ENCODE measurements at regions not wholly inside any gene's neighbourhood (a gene's known extent, or its start where the extent isn't known, plus 50 kb on each side); places are given as distances from the start of the nearest gene placed in this dataset.

DNA sequence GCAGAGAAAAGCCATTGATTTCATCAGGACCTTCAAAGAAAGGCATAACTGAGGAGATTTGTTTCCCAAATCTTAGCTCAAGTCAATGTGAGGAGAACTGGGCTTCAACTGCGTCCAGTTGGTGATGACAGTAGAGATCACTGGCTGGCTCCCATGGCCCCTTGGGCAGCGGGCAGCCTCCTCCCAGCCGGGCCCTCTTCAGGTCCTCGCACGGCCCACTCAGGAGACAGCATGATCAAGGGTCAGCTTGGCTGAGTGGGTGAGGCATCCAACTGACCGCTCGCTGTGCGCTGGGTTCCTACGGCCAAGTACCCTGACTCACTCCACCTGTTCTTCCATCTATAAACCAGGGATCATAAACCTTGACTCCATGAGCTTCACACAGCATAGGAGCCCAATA, 274.0 kb downstream of the NSG2 start (continued):
- TF ChIP-seq, protein P1, sequence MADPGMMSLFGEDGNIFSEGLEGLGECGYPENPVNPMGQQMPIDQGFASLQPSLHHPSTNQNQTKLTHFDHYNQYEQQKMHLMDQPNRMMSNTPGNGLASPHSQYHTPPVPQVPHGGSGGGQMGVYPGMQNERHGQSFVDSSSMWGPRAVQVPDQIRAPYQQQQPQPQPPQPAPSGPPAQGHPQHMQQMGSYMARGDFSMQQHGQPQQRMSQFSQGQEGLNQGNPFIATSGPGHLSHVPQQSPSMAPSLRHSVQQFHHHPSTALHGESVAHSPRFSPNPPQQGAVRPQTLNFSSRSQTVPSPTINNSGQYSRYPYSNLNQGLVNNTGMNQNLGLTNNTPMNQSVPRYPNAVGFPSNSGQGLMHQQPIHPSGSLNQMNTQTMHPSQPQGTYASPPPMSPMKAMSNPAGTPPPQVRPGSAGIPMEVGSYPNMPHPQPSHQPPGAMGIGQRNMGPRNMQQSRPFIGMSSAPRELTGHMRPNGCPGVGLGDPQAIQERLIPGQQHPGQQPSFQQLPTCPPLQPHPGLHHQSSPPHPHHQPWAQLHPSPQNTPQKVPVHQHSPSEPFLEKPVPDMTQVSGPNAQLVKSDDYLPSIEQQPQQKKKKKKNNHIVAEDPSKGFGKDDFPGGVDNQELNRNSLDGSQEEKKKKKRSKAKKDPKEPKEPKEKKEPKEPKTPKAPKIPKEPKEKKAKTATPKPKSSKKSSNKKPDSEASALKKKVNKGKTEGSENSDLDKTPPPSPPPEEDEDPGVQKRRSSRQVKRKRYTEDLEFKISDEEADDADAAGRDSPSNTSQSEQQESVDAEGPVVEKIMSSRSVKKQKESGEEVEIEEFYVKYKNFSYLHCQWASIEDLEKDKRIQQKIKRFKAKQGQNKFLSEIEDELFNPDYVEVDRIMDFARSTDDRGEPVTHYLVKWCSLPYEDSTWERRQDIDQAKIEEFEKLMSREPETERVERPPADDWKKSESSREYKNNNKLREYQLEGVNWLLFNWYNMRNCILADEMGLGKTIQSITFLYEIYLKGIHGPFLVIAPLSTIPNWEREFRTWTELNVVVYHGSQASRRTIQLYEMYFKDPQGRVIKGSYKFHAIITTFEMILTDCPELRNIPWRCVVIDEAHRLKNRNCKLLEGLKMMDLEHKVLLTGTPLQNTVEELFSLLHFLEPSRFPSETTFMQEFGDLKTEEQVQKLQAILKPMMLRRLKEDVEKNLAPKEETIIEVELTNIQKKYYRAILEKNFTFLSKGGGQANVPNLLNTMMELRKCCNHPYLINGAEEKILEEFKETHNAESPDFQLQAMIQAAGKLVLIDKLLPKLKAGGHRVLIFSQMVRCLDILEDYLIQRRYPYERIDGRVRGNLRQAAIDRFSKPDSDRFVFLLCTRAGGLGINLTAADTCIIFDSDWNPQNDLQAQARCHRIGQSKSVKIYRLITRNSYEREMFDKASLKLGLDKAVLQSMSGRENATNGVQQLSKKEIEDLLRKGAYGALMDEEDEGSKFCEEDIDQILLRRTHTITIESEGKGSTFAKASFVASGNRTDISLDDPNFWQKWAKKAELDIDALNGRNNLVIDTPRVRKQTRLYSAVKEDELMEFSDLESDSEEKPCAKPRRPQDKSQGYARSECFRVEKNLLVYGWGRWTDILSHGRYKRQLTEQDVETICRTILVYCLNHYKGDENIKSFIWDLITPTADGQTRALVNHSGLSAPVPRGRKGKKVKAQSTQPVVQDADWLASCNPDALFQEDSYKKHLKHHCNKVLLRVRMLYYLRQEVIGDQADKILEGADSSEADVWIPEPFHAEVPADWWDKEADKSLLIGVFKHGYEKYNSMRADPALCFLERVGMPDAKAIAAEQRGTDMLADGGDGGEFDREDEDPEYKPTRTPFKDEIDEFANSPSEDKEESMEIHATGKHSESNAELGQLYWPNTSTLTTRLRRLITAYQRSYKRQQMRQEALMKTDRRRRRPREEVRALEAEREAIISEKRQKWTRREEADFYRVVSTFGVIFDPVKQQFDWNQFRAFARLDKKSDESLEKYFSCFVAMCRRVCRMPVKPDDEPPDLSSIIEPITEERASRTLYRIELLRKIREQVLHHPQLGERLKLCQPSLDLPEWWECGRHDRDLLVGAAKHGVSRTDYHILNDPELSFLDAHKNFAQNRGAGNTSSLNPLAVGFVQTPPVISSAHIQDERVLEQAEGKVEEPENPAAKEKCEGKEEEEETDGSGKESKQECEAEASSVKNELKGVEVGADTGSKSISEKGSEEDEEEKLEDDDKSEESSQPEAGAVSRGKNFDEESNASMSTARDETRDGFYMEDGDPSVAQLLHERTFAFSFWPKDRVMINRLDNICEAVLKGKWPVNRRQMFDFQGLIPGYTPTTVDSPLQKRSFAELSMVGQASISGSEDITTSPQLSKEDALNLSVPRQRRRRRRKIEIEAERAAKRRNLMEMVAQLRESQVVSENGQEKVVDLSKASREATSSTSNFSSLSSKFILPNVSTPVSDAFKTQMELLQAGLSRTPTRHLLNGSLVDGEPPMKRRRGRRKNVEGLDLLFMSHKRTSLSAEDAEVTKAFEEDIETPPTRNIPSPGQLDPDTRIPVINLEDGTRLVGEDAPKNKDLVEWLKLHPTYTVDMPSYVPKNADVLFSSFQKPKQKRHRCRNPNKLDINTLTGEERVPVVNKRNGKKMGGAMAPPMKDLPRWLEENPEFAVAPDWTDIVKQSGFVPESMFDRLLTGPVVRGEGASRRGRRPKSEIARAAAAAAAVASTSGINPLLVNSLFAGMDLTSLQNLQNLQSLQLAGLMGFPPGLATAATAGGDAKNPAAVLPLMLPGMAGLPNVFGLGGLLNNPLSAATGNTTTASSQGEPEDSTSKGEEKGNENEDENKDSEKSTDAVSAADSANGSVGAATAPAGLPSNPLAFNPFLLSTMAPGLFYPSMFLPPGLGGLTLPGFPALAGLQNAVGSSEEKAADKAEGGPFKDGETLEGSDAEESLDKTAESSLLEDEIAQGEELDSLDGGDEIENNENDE (IDR thresholded peaks at IDR 0.05; ENCODE audit: insufficient replicate concordance, low read length) = no peak
- TF ChIP-seq KDM5A (IDR thresholded peaks at IDR 0.05; ENCODE audit: low read length) (no peak), BRCA1 (IDR thresholded peaks at IDR 0.05; ENCODE audit: low read depth, low read length) (no peak), JUND (IDR thresholded peaks at IDR 0.05; ENCODE audit: low read length) (no peak), GTF2F1 (IDR thresholded peaks at IDR 0.05; ENCODE audit: borderline replicate concordance, low read depth, low read length) (no peak)
